Hepatocyte (in vitro differentiated cells): ENCODE measurements at regions not wholly inside any gene's neighbourhood (a gene's known extent, or its start where the extent isn't known, plus 50 kb on each side); places are given as distances from the start of the nearest gene placed in this dataset.

Source experiments
- EZH2 ChIP-seq: fragments of 200-600 bp; sonication (generic); IDR thresholded peaks from 2 replicates; pipeline ENCODE4 v1.6.1; 2016; ENCODE audit warnings: antibody characterized with exemption, mild to moderate bottlenecking, borderline replicate concordance
- EZH2phosphoT487 ChIP-seq: fragments of 200-600 bp; sonication (generic); IDR thresholded peaks from one replicate; pipeline ENCODE4 v1.6.1; 2018; ENCODE audit warnings: antibody characterized with exemption, mild to moderate bottlenecking, low read depth, moderate library complexity; ENCODE audit not compliant: unreplicated experiment, severe bottlenecking
- TF ChIP-seq, protein P1 (sequence below): fragments of 200-600 bp; sonication (generic); IDR thresholded peaks from 2 replicates; pipeline ENCODE4 v1.5.1; 2016; ENCODE audit warnings: antibody characterized with exemption, mild to moderate bottlenecking; ENCODE audit not compliant: poor library complexity

DNA sequence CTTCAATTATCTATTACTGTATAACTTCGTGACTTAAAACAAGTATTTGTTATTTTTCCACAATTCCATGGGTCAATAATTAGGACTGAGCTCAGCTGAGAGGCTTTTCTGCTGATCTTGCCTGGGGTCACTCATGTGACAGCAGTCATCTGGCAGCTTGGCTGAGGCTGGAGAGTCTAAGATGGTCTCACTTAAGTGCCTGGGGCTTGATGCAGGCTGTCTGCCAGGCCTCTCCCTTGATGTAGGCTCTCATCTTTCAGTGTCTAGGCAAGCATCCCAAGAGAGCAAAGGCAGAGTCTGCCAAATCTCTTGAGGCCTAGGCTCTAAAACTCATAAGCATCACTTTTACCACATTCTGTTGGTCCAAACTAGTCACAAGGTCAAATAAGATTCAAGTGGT lies 93.2 kb downstream of the NKX2-1 start:
- TF ChIP-seq, protein P1, sequence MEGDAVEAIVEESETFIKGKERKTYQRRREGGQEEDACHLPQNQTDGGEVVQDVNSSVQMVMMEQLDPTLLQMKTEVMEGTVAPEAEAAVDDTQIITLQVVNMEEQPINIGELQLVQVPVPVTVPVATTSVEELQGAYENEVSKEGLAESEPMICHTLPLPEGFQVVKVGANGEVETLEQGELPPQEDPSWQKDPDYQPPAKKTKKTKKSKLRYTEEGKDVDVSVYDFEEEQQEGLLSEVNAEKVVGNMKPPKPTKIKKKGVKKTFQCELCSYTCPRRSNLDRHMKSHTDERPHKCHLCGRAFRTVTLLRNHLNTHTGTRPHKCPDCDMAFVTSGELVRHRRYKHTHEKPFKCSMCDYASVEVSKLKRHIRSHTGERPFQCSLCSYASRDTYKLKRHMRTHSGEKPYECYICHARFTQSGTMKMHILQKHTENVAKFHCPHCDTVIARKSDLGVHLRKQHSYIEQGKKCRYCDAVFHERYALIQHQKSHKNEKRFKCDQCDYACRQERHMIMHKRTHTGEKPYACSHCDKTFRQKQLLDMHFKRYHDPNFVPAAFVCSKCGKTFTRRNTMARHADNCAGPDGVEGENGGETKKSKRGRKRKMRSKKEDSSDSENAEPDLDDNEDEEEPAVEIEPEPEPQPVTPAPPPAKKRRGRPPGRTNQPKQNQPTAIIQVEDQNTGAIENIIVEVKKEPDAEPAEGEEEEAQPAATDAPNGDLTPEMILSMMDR = no peak
- TF ChIP-seq EZH2phosphoT487 (no peak), EZH2 (no peak)
